Uterus (tissue), 2 donors: ENCODE measurements at regions not wholly inside any gene's neighbourhood (a gene's known extent, or its start where the extent isn't known, plus 50 kb on each side); places are given as distances from the start of the nearest gene placed in this dataset.

Source experiments
- CTCF ChIP-seq, 4 experiments: fragments of 200-600 bp in 2 of 4; fragments of 450-650 bp in 2 of 4; sonication (generic) in 2 of 4; IDR thresholded peaks; one replicate each; pipeline ENCODE4 v1.5.1; 2016 to 2019; ENCODE audit warnings: antibody characterized with exemption in 4 of 4, mild to moderate bottlenecking in 2 of 4, moderate library complexity in 1 of 4
- POLR2A ChIP-seq, 2 donors: fragments of 450-650 bp; IDR thresholded peaks; one replicate each; pipeline ENCODE4 v1.6.1; 2016; ENCODE audit warnings: antibody characterized with exemption in 2 of 2, mild to moderate bottlenecking in 1 of 2, moderate library complexity in 1 of 2

DNA sequence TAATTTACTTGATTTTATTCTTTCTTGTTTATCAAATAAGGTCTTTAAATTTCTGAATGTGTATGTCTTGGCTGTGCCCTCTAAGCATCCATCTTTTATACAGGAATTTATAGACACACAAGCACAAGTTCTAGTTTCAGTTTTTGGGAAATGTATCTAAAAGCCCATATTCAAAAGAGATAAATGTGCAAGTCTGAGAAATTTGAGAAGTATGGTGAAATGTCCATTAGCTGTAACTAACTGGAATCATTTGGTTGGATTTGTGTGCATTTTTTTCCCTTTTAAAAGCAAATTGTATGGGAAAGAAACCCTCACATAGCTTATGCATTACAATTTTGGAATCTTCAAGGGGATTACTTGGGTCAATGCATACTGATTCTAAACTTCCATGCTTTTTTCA, 532.0 kb downstream of the KLF5 start:
- no peak for TF ChIP-seq POLR2A (IDR thresholded peaks at IDR 0.05)
- TF ChIP-seq CTCF (IDR thresholded peaks at IDR 0.05) = no peak
